ENCODE measurements at regions not wholly inside any gene's neighbourhood (a gene's known extent, or its start where the extent isn't known, plus 50 kb on each side); places are given as distances from the start of the nearest gene placed in this dataset.

DNA sequence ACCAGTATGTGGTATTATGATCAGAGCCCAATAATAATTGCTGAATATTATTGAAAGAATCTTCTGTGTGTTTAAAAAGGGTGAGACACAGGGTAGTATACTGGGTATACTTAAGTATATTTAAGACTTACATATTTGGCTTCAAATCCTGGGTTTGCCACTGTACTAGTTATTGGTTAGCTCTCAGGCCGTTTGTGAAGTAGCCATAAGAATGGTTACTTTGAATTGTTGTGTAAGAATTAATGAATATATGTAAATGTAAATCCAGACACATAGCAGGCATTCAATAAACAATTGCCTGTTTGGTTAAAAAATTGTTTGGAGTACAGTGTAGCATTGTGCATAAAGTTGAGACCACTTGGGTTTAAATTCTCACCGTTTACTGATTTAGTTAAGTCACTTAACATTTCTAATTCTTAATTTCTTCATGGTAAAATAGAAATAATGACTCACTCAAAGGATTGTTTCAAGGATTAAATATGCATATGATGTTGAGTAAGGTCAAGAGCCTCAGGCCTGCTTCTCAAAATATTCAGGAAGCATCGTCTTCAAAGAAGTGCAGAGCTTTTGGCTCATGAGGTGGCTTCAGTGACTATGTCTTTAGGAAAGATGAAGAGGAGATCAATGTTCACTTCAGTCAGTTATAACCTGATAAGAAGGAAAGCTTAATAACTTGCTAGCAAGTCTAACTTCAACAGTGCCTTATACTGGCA lies 207.9 kb upstream of the NT5C1B start:
- Histone ChIP-seq H3K4me3 (no peak overlapping the region), H3K27me3 (ENCODE audit: low read depth) (no peaks in the 10 kb centered on the region), H3K27ac (no peak overlapping the region), H3K4me1 (no peaks in the 10 kb centered on the region), H3K9me3 (no peaks in the 10 kb centered on the region), H3K36me3 (no peaks in the 10 kb centered on the region)
- TF ChIP-seq, protein P1, sequence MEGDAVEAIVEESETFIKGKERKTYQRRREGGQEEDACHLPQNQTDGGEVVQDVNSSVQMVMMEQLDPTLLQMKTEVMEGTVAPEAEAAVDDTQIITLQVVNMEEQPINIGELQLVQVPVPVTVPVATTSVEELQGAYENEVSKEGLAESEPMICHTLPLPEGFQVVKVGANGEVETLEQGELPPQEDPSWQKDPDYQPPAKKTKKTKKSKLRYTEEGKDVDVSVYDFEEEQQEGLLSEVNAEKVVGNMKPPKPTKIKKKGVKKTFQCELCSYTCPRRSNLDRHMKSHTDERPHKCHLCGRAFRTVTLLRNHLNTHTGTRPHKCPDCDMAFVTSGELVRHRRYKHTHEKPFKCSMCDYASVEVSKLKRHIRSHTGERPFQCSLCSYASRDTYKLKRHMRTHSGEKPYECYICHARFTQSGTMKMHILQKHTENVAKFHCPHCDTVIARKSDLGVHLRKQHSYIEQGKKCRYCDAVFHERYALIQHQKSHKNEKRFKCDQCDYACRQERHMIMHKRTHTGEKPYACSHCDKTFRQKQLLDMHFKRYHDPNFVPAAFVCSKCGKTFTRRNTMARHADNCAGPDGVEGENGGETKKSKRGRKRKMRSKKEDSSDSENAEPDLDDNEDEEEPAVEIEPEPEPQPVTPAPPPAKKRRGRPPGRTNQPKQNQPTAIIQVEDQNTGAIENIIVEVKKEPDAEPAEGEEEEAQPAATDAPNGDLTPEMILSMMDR (IDR thresholded peaks at IDR 0.05), result no peak
- no peak for ATAC-seq
- intact Hi-C loops (cut with DNase I), result no loop called here
- DNase-seq, result no peak

DNA sequence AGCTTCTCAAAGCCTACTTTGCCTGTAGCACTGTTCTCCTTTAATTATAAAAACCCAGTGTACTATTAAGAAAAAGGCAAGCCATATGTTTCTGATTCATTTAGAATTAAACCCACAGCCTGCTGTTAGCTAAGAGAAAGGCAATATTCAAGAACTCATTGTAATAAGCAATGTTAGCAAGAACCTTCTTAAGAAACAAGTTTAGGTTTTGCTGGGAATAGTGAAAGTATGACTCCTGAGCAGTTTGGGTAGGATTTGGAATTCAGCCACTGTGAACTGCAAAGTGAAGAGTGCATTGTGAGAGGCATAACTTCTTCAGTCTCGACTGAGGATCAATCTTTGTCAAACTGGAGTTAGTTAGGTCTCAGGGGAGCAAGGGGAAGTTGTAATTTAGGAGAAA lies 206.5 kb upstream of the NT5C1B start:
- Histone ChIP-seq H3K27me3 (ENCODE audit: low read depth) (no peaks in the 10 kb centered on the region), H3K36me3 (no peaks in the 10 kb centered on the region), H3K9me3 (no peaks in the 10 kb centered on the region), H3K4me3 (no peak overlapping the region), H3K27ac (no peak overlapping the region), H3K4me1 (no peaks in the 10 kb centered on the region)
- TF ChIP-seq, protein P1 (IDR thresholded peaks at IDR 0.05), result no peak
- ATAC-seq (no peak), DNase-seq (no peak)
- intact Hi-C loops (cut with DNase I), result no loop called here

DNA sequence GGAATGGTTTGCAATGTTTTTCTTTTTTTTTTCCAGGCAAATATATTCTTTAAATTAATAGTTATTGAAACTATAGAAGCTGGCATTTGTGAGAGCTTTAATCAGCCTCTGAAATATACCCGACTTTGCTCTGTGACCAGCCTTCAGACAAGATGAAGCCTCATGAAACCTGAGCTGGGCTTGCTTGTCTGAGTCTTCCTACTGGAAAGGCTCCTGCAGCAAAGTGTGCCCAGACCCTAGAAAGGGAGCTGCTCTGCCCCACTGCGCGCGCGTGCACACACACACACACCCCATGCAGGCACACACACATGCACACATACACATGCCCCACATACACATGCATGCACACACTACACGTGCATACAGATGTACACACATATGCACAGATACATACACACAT lies 203.3 kb upstream of the NT5C1B start:
- TF ChIP-seq, protein P1 (IDR thresholded peaks at IDR 0.05), result no peak
- no peak for DNase-seq
- intact Hi-C loops (cut with DNase I), result no loop called here
- Histone ChIP-seq H3K36me3 (no peaks in the 10 kb centered on the region), H3K27me3 (ENCODE audit: low read depth) (no peaks in the 10 kb centered on the region), H3K9me3 (no peaks in the 10 kb centered on the region), H3K4me1 (no peaks in the 10 kb centered on the region), H3K4me3 (no peak overlapping the region), H3K27ac (no peak overlapping the region)
- no peak for ATAC-seq

DNA sequence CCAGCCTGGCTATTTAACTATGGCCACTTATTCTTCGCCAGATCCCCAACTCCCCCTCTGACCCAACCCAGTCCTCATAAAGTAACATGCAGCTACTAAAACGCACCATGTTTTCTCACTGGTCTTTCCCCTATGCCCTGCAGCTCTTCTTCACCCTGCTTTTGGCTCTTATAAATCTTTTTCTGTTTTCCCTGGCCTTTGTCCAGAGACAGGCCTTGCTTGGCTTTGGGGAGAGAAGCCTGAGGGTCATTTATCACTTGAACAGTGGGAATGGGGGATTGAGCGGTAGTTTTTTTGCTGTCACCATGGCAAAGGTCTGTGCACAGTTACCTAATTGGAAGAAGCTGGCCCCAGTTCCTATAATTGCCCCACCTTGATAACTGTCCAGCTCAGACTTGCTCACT lies 202.9 kb upstream of the NT5C1B start:
- Histone ChIP-seq H3K36me3 (no peaks in the 10 kb centered on the region), H3K4me1 (no peaks in the 10 kb centered on the region), H3K9me3 (no peaks in the 10 kb centered on the region), H3K27me3 (ENCODE audit: low read depth) (no peaks in the 10 kb centered on the region), H3K4me3 (no peak overlapping the region), H3K27ac (no peak overlapping the region)
- ATAC-seq (no peak), DNase-seq (no peak)
- intact Hi-C loops (cut with DNase I), result no loop called here
- TF ChIP-seq, protein P1 (IDR thresholded peaks at IDR 0.05), result no peak

DNA sequence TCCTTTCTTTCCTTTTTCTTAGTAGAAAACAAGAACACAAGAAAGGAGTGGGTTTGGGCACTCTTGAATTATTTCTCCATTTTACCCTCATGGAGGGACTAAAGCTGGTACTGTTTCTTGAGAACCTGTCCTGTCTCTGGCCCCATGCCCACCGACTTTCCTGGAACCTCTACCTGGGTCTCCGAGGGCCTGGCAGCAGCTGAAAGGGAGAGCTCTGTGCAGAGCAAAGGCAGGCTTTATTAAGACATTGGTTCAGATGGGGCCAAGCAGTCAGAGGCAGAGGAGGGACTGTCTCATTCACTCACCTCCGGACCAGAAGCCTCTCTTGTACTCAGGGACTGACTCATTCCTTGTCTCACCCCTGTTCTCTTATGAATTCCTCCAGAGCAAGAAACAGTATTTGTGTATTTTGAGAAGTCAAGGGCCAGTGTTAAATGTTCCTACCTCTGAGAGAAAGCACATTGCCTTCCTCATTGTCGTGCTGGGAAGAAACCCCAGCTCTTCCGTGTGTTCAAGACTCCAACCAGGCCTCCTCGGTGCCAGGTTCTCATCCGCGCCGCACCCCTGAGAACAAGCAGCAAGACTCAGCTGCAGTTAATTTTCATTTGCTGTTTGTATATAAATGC lies 201.9 kb upstream of the NT5C1B start:
- Histone ChIP-seq H3K27ac (no peak overlapping the region), H3K9me3 (no peaks in the 10 kb centered on the region), H3K4me3 (no peak overlapping the region), H3K27me3 (ENCODE audit: low read depth) (no peaks in the 10 kb centered on the region), H3K4me1 (no peaks in the 10 kb centered on the region), H3K36me3 (no peaks in the 10 kb centered on the region)
- intact Hi-C loops (cut with DNase I), result no loop called here
- ATAC-seq, result no peak
- no peak for DNase-seq
- TF ChIP-seq, protein P1 (IDR thresholded peaks at IDR 0.05), result no peak

Measured in lower lobe of right lung (tissue), 2 donors.